Muscle of arm (tissue), 1 donor: ENCODE measurements at regions not wholly inside any gene's neighbourhood (a gene's known extent, or its start where the extent isn't known, plus 50 kb on each side); places are given as distances from the start of the nearest gene placed in this dataset.
"Not testable (repeated sequence)": the region's sequence is repeated elsewhere in the genome, so short reads cannot be mapped to it uniquely, and the experiment has no call there.

ENCODE experiments used
- DNase-seq: peaks from one replicate; pipeline ENCODE4 v3.0.0-alpha.2; 2013

- DNase-seq = no peak
Observed at GRCh38 chr6:137709424-137710236, 157.4 kb upstream of the TNFAIP3 start.

- DNase-seq = no peak
Observed at GRCh38 chr6:137711972-137712371, 155.1 kb upstream of the TNFAIP3 start.

DNA sequence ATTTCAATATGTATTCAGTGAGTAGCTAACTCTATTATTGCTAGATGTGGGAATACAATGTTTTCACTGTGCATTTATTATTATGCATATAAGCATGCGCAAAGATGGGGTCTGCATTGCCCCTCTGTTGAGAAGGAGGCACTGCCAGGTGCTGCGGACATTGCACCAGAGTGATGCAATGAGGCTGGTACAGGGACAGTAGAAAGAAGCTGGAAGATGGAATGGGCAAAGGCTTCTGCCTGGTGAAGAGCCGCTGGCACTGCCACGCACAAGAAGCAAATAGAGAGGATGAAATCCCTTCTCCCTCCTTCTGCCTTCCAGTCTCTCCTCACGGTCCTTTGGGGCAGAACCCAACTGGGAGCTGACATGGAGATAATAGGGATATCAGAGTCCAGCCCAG is 154.5 kb upstream of the TNFAIP3 start:
- DNase-seq = no peak

DNA sequence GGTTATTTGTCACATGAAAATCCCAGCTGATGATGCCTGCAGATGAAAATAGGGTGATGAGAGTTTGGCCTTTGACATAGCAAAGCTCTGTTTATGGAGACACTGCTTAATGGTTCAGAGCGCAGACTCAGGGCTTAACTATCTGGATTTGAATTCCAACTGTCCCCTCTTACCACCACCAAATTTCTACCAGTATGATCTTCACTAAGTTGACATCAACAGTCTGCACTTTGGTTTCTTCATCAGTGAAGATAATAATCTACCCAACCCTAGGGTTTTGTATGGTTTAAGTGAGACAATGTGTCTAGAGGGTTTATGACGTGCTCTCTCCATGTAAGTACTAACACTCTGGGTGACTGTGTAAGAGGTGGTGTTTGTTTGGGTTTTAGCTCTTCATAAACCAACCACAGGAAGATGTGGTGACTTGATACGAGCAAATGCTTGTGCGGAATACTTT is 151.4 kb upstream of the TNFAIP3 start:
- no peak for DNase-seq

DNA sequence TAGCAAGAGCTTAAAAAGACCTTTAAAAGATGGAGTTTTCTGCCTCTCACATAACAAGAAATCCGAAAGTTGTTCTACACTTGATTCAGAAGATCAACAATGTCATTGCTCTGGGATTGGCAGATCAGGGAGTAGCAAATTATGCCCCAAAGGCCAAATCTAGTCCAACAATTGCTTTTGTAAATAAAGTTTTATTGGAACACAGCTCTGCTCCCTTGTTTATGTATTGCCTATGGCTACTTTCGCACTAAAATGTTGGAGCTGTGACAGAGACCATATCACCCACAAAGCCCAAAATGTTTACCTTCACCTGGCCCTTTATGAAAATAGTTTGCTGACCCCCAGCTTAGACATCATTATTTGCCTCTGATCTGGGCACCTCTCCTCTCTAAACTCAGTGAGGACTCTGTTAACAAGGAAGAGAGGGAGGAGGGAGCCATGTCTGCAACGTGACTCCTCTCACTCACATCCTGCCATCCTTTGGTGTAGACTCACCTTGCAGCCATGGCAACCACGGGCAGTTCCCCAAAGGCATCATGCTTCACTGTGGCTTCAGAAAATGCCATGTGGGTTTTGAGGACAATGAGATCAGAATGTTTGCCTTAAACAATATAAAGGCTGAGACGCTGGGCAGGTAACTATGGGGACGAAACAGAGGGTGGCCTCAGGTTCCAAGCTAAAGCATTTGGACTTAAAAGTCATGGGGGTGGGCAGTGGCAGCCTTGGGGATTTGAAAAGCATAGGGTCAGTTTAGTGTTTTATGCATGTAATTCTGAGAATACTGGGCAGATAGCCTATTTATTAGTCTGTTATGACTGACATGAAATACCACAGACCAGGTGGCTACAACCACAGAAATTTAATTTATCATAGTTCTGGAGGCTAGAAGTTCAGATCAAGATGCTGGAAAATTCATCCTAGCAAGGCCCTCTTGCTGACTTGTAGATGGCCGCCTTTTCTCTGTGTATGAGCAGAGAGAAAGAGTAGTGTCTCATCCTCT is 149.7 kb upstream of the TNFAIP3 start:
- no peak for DNase-seq

GRCh38 chr6:137718903-137719302 is 148.2 kb upstream of the TNFAIP3 start:
- DNase-seq = not testable (repeated sequence)

GRCh38 chr6:137722749-137723272 is 144.2 kb upstream of the TNFAIP3 start:
- no peak for DNase-seq

GRCh38 chr6:137723273-137724017 is 143.6 kb upstream of the TNFAIP3 start:
- no peak for DNase-seq

DNA sequence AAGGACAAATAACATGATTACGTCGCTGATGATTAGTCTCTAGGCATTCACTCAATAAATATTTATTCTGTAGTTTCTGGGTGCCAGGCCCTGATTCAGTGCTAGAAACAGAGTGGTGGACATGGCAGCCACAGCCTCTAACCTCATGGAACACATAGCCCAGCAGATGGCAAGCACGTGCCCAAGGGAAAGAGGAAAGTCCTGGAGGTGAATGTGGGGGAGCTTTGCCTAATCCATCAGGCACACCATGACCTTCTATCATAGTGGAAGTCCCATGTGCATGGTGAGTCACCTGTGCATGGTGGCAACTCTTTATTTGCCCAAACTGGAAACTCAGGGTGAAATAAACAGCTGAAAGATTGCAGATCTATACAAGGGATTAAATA is 143.0 kb upstream of the TNFAIP3 start:
- DNase-seq = no peak

DNA sequence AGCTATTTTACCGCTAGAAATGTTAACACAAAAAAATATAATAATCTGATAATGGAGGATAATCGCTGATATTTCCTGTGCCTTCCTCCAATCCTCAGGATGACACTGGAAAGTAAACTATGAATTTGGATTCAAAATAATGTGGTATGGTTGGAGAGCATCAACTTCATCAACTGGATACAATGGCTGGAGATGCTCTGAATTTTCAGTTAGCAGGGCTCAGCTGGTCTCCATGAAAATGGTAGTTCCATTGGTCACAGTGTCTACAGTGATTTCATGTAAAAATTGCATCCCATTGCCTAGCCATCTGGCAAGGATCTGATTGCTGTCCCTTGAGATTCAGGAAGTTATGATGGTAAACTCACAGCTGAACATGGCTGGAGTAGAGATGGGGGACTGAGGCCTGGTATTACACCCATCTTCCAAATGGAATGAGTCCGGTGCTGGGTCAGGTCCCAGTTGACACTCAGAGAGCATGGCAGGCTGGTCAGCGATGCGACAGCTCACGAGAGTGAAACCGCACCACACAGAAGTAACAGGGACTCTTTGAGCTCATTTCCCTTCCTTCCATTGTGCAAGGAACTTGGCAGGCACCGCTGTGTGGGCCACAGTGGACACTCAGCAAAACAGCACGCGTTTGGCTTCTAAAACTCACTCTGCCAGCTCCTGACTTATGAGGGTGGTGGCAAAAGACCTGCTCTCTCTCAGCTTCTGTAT is 142.4 kb upstream of the TNFAIP3 start:
- no peak for DNase-seq

- no peak for DNase-seq
Observed at GRCh38 chr6:137725949-137726348, 141.1 kb upstream of the TNFAIP3 start.

- DNase-seq = no peak
Observed at GRCh38 chr6:137726582-137726981, 140.5 kb upstream of the TNFAIP3 start.

GRCh38 chr6:137727216-137727765 is 139.8 kb upstream of the TNFAIP3 start:
- DNase-seq = no peak

- no peak for DNase-seq
Observed at GRCh38 chr6:137728386-137729349, 138.4 kb upstream of the TNFAIP3 start.

DNA sequence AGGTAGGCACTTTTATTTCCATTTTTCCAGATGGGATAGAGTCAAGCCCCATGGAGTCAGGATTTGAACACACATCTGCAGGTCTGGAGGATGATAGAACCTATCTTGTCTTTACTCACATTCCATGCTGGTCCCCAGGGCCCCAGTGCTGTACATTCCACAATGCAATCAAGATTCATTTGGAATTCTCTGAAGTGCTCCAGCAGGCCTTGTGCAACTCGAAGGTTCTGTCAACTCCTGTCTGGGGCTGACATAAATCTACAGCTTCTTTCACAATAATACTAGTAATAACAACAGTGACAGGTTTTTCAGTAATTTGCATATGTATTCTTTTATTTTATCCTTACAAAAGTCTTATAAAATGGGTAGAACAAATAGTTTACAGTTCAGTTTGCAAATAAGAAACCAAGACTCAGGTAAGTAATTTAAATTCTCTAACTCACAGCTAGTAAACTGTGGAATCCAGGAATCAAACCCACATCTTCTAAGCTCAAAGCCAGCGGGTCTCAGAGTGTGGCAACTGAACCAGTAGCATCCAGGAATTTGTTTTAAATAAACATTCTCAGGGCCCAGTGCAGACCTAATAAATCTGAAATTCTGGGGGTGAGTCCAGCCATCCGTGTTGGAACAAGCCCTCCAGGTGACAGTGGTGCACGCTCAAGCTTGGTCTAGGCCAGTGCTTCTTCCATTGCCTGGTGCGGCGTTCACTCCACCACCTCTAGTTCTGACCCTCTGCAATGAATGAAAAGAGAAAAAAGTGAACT is 137.0 kb upstream of the TNFAIP3 start:
- no peak for DNase-seq

- DNase-seq = no peak
Observed at GRCh38 chr6:137731600-137731959, 135.5 kb upstream of the TNFAIP3 start.

DNA sequence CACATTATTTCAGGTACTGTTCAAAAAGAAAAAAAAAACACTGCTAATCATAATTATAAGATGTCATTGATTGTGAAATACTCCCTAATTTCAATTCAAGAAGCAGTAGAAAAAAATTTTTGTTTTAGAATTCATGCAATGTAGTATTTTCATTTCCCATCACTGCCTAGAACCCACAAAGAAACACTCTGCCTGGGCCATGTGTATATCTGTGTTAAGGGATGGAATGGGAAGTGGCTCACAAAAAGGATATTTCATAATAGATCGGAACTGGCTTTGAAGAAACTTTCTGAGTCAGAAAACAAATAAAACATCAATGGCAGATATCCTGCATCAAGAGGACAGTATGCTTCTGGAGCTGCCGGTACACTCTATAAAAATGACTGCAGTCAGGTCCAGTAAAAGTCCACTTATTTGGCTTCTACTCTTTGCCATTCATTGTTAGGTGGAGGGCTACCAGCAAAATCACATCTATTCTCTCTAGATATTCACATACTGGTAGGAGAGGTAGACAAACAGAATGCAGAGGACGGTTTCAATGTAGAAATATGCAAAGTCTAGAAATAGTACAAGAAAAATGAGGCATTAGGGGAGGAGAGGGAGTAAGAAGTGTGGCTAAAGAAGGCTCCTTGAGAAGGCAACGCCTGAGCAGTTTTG is 135.0 kb upstream of the TNFAIP3 start:
- no peak for DNase-seq

GRCh38 chr6:137733372-137733771 is 133.7 kb upstream of the TNFAIP3 start:
- no peak for DNase-seq
